GM21423 (cell line): ENCODE measurements at regions not wholly inside any gene's neighbourhood (a gene's known extent, or its start where the extent isn't known, plus 50 kb on each side); places are given as distances from the start of the nearest gene placed in this dataset.
"Not testable (repeated sequence)": the region's sequence is repeated elsewhere in the genome, so short reads cannot be mapped to it uniquely, and the experiment has no call there.

Experiments
- ATAC-seq: cut with Tn5 transposase; IDR thresholded peaks from one replicate; pipeline ENCODE4 v1.9.1; 2021; ENCODE audit warnings: mild to moderate bottlenecking, moderate library complexity; ENCODE audit not compliant: unreplicated experiment

DNA sequence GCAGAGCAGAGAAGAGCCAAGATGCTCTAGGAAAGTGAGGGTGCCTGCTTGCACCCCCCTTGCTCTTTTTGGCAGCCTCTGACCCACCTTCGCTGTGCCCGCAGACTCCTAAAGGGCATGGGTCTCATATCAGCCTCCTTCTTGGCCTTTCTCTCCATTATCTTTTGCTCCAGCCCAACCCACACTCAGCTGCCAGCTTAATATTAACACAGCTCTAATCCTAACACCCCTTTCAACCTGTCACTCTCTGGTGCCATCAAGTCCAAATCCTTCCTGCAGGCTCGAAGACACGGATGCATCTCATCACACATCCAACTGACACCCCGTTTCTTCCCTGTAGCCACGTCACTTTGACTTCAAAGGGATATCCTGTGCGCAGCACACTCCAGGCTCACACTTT lies 171.6 kb upstream of the AUTS2 start:
- no peak for ATAC-seq

DNA sequence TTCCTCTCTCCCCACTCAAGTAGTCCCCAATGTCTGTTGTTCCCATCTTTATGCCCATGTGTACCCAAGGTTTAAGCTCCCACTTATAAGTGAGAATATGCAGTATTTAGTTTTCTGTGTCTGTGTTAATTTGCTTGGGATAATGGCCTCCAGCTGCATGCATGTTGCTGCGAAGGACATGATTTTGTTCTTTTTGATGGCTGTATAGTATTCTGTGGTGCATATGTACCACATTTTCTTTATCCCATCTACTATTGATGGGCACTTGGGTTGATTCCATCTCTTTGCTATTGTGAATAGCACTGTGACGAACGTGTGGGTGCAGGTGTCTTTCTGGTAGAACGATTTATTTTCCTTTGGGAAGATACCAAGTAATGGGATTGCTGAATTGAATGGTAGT lies 170.2 kb upstream of the AUTS2 start:
- no peak for ATAC-seq

DNA sequence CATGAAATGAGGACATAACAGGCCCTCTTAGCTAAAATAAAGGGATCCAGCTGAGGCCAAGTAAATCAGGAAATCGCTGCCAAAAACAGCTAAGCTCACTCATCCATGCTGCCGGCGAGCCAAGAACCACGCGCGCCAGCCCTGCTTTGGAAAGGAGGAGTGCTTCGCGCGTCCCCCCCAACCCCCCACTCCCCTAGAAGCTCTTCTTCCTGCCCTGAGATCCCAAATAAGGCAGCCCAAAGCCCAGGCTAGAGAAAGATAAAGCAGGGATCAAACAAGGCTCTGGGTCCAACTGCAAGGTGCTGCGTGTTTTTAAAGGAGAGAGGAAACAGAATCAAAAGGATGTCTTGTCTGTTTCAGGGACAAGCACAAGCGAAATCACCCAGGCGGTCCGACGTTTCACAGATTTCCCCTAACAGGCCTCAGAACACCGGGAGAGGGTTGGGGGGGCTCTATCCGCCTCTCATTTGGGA lies 168.3 kb upstream of the AUTS2 start:
- ATAC-seq, result no peak

DNA sequence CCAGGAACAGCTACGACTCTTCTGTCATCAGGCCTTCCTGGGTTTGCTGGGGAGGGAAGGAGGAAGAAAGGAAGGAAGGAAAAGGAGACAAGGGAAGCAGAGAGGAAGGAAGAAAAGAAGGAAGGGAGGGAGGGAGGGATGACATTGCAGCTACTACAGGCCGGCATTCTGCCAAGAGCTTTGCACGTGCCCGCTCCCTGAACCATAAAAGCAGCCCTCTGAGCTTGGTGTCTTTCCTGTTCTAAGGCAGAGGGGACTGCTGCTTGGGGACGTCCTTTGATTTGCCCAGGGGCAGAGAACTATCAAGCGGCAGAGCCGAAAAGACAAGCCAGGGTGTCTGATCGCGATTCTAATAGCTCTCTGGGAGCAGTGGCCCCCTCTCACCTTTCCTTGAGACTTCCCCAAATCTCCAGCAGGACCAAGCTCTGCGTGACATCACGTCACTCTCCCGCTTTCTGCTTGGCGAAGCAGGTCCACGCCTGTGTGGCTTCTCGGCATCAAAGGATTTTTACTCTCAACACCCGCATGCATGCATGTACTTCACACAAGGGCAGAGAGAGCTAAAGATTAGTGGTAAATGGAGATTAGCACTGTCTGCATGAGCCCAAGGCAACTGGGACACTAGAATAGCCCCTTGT lies 167.8 kb upstream of the AUTS2 start:
- no peak for ATAC-seq

DNA sequence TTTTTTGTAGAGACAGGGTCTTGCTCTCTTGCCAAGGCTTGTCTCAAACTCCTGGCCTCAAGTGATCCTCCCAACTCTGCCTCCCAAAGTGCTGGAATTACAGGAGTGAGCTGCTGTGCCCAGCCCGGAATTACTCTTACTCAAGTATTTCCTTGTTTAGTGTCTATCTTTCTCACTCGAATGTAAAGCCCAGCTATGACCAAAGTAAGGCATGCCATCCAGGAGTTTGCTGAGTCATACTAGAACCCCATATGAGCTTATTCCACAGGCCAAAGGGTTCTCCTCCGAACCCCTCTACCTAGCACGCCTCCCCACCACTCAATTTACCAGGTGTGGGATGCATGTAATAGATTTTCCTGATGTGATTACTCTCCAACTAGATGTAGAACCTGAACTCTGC lies 166.6 kb upstream of the AUTS2 start:
- ATAC-seq, result no peak

DNA sequence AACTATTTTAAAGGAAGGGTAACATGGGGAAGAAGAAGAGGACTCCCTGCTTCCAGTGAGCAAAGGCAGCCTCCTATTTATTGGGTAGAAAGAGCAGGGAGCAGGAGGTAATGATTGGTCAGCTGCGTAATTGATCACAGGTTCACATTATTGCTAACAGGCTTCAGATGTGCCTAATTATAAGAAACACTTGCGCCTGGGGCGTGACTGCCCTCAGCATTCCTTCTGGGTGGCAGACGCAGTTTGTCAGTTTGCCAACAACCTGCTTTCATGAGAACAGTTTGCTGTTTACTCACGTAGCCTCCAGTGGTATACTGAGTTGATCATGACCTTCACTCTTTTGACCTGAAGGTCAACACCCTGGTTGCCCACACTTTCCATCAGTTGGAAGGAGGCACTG lies 166.0 kb upstream of the AUTS2 start:
- not testable (repeated sequence) for ATAC-seq

DNA sequence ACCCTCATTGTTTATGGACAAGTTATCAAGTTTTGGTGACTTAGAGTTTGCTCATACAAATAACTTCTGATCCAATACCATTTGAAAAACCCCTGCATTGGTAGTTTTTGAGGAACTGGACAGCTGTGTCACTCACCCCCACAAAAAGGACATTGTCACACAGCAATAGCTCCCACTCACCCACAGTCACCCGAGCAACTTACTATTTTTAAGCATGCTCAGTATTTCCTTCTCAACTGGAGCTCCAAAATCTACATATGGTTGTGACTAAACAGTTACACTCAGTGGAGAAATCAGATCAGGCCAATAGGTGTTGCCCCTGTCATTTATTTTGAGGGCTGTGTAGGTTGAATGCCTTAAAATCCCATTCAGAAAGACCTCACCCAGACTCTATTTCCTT lies 165.2 kb upstream of the AUTS2 start:
- no peak for ATAC-seq

DNA sequence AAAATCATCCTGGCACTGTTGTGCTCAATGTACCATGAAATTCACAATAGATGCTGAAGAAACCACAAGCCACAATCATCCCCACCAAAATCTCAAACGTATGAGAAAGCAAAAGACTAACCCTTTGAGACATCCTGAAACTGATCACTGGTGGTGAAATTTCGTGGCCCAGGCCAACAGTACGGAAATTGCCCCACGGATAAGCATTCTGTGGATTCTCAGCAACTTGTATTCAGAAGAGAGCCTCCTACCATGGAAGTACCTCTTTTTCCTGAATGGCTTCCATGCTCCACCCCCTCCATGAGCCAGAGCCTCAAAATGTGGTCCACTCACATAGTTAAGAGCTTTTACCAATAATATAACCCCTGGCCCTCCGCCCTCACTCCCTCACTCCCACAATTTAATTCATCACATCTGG lies 163.9 kb upstream of the AUTS2 start:
- no peak for ATAC-seq

DNA sequence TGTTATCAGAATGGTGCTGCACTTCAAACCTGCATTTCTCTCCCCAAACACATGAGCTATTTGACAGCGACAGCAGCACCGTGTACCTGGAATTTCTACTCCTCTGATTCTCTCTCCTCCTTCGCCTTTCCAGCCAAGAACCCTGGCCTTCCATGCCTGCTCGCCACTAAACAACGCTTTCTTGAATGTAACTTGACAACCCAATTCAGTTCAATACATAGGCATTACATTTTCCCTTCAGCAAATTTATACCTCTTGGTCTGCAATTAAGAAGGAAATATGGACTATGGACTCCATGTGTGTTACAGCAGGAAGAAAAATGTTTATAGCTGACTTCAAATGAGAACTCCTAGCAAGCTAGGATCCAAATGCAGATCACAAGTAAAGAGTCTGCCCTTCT lies 162.6 kb upstream of the AUTS2 start:
- no peak for ATAC-seq

DNA sequence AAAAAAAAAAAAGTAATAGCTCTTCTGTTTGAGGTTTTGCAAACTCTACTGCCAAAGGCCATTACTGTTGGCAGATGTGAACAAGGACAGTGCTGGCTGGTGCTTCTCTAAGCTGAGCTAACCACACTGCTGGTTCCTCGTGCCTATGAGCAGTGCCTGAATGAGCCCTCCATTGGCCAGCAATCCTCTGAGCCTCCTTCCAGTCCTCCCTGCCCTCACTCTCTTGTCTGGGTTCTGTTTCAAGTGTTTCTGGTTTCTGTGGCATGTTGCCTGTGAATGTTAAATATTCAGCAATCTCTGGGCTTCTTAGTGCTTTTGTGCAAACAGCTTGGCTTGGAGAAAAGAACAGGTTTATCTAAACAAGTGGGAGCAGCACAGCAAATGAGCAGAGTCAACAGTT lies 161.3 kb upstream of the AUTS2 start:
- no peak for ATAC-seq

DNA sequence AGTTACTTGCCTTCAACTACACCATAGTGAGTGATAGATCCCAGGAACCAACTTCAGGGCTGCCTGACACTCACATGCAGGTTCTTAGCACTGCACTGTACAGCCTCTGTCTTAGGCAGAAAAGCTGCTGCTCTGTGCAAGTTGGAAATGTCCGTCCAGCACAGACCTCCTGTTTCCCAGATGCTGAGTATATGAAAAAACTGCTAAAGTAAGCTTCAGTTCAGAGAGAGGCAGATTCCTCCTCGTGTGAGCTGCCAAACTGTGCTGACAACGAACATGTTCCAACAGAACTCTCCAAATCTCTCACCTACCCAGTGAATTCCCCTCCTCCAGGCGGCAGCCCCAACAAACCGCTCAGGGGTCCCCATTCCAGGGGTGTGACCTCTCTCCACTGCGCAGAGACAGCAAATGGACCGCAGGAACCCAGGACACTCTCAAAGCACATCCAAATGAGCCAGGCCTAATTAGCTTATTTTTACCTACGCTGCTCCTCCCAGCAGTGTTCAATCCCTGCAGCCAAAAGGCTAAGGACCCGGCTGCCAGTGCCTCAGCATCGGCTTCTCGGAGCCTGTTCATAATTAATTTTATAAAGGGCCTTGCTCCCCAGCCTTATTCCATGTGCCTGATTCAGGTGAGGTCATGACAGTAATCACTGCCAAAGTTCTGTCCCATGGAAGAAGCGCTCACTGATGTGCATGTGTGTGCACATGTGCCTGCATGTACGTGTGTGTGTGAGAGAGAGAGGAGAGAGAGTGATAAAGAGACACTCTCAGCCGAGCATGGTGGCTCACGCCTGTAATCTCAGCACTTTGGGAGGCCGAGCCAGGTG lies 159.5 kb upstream of the AUTS2 start:
- ATAC-seq, result no peak

DNA sequence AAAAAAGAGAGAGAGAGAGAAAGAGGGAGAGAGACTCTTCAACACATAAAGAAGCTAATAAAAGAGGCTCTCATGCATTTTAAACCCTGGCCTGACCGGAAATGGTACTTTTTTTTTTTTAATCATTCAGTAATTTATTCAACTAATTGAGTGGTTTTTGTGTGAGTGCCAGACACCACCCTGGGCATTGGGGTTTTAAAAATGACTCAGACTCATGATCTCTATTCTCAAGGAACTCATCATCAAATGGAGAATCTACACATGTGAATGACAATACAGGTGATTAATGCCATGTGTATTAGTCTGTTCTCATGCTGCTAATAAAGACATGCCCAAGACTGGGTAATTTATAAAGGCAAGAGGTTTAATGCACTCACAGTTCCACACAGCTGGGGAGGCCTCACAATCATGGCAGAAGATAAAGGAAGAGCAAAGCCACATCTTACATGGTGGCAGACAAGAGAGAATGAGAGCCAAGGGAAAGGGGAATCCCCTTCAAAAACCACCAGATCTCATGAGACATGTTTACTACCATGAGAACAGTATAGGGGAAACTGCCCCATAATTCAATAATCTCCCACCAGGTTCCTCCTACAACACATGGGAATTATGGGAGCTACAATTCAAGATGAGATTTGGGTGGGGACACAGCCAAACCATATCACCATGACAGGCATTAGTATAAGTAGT lies 158.5 kb upstream of the AUTS2 start:
- no peak for ATAC-seq

DNA sequence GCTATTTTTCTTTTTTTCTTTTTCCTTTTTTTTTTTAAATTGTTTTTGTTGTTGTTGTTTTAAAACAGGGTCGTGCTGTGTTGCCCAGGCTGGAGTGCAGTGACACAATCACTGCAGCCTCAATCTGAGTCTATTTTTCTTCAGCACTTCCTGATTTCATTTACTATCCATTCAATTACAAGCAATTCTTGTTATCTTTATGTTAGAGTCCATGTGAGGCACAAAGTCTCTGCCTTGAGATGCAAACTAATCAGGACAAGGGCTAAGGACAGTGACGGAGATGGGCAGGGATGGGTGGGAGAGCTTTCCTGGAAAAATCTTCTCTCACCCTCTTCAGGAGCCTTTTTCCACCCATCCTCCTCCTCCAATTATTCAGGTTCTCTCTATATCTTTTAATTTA lies 157.3 kb upstream of the AUTS2 start:
- ATAC-seq, result no peak

DNA sequence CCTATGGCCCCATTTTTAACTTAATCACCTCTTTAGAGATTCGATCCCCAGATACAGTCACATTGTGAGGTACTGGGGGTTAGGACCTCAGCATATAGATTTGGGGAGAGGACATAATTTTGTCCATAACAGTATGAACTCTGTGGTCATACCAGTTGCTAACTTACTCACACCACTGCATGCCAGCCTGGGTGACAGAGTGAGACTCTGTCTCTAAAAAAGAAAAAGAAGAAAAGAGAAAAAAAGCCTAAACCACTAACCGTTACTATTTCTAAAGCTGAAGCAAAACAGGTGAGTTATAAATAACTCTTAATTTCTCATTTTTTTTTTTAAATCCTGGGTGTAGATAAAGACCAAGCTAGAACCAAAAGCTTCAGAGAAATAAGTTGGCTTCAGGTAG lies 155.1 kb upstream of the AUTS2 start:
- no peak for ATAC-seq

DNA sequence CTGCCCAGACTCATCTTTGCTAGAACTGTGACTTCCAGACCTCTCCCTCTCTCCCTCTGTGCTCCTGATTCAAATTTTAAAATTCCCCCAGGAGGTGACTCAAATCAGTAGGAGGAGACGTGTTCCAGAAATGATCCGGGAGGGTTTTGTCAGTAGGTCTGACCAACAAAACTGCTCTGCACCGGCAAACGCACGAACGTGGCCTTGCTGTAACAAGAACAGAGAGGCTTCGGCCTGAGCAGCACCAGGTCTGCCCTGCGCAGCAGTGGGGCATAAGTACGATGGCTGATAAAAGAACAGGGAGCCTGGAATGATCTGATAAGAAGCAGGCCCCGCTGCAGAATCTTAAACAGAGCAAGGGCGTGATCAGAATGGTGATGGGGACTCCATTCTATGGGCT lies 152.7 kb upstream of the AUTS2 start:
- ATAC-seq, result no peak

DNA sequence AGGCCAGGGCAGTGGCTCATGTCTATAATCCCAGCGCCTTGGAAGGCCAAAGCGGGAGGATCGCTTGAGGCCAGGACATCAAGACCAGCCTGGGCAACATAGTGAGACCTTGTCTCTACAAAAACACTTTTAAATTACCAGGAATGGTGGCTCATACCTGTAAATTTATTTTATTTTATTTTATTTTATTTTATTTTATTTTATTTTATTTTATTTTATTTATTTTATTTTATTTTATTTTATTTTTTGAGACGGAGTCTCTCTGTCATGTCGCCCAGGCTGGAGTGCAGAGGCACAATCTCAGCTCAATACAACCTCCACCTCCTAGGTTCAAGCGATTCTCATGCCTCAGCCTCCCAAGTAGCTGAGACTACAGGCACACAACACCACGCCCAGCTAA lies 152.1 kb upstream of the AUTS2 start:
- ATAC-seq, result not testable (repeated sequence)

DNA sequence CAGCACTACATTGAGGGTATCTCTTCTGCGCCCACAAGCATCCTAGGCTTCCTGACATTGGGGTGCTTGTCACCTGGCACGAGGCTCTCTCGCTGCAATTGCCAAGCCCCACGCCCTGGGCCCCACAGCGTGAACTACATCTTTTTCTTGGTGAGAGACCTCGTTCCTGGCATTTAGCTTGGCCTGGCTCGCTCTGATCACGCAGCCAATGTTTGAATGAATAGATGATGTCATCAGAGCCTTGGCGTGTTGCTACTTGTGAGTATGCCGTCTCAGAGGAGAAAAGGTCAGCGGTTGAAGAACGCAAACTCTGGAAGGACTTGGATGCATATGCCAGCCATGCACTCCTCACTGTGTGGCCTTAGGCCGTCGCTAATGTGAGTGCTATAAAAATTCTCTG lies 150.2 kb upstream of the AUTS2 start:
- no peak for ATAC-seq

DNA sequence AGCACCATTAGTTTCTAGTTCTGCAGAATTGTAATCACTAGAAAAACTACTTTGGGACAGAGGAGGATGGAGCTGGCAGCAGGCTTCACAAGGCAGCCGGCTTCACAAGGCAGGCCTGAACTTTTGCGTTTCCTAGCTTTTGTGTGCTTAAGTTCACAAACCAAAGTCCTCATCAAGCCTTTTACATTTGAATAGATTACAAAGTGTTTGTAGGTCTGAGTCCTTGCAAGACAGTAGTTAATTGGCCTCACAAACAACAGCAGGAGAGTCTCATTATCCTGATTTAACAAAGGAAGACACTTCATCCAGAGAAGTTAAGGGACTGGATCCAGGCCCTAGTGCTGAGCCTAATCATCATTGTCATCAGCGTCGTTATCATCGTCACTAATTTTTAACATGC lies 147.8 kb upstream of the AUTS2 start:
- no peak for ATAC-seq

DNA sequence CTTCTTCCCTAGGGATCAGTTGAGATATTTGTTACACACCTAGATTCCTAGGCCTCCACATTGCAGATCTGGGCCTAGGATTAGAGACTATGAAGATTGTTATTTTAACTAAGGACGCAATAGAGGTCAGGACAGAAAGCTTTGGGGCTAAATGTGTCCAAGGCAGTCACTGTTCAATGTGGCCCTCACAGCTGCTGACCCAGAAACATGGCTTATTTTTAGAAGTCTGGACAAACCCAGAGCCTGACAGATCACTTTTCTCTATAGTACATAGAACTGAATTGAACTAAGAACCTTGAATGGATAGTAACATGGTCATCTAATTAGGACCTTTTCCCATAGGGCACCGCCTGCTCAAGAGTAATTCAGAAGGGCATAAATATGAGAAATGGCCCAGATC lies 146.6 kb upstream of the AUTS2 start:
- no peak for ATAC-seq

DNA sequence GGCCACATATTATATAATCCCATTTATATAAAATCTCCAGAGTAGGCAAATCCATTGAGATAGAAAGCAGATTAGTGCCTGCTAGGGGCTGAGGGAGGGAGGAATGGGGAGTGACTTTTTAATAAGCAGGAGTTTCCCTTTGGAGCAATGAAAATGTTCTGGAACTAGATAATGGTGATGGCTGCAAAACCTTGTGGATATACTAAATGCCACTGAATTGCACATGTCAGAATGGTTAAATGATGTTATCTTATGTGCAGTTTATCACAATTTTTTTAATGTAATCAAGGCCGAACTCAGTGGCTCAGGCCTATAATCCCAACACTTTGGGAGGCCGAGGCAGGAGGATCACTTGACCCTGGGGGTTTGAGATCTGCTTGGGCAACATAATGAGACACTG lies 145.5 kb upstream of the AUTS2 start:
- ATAC-seq, result no peak

DNA sequence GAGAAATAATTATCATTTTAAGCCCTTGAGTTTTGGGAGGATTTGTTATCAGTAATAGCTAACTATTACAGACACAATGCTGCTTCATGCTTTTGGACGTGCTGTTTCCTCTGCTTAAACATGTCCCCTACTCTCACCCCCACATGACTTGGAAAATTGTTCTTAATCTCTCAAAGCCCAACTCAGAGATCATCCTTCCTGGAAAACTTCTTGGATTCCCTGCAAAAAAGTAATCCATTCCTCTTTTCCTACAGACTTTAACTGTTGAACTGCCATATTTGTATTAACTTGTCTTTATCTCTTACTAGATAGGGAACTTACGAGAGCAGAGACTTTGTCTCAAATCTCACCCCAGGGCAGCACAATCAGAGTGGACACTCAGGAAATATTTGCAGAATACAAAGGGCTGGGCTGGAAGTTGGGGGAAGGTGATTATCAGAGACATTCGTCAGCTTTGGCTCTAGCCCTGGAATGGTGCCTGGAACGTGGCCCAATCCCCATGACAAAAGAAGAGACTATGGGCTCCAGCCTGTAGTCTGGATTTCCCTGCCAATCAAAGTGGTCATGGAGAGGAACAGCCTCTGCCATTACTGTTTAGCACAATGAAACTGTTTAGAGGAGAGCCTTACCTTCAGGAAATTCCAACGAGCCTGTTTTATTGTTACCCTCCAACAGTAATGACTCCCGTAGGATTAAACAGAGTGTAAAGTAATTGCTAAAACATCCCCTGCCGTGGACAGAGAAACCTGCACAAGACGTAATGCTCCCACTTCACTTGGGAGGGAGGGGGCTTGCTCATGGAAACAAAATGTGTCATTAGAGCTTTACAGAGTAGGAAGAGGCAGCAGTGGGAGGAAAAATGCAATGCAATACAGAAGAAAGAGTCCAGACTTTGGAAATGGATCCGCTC lies 140.4 kb upstream of the AUTS2 start:
- ATAC-seq, result no peak
